ENCODE measurements at regions not wholly inside any gene's neighbourhood (a gene's known extent, or its start where the extent isn't known, plus 50 kb on each side); places are given as distances from the start of the nearest gene placed in this dataset.

DNA sequence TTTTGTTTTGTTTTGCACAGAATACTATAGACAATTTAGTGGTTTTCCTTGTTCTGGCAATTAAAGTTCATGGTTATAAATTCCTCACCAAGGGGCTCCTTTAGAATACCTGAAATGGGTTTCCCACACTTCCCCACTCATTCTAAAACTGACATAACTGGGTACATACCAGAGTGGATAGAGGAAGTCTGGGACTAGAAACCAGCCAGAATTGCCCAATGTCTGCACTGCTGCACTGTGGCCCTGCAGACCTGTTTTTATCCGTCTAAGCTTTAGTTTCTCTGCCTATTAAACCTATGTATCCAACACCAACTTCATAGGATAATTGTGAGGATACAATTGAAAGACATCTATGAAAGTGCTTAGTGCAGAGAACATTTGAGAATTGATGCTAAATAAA is 498.6 kb downstream of the KCTD12 start:
- peaks cover 0 to 13% (median 0%) of the 10 kb centered on the region in 9 donors for H3K4me1 ChIP-seq
- no peak overlapping the region for H3K4me3 ChIP-seq
- ATAC-seq (no peak), DNase-seq (no peak)
- TF ChIP-seq, protein P1, sequence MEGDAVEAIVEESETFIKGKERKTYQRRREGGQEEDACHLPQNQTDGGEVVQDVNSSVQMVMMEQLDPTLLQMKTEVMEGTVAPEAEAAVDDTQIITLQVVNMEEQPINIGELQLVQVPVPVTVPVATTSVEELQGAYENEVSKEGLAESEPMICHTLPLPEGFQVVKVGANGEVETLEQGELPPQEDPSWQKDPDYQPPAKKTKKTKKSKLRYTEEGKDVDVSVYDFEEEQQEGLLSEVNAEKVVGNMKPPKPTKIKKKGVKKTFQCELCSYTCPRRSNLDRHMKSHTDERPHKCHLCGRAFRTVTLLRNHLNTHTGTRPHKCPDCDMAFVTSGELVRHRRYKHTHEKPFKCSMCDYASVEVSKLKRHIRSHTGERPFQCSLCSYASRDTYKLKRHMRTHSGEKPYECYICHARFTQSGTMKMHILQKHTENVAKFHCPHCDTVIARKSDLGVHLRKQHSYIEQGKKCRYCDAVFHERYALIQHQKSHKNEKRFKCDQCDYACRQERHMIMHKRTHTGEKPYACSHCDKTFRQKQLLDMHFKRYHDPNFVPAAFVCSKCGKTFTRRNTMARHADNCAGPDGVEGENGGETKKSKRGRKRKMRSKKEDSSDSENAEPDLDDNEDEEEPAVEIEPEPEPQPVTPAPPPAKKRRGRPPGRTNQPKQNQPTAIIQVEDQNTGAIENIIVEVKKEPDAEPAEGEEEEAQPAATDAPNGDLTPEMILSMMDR (IDR thresholded peaks at IDR 0.05) = no peak
- intact Hi-C loops (cut with DNase I) = no loop called here
- H3K27ac ChIP-seq = no peak overlapping the region
- WGBS, 2 donors = 83 to 92% methylated on average over 1 of the region's 1 CpG
- no peaks in the 10 kb centered on the region for H3K9me3 ChIP-seq
- no peaks in the 10 kb centered on the region for H3K36me3 ChIP-seq
- H3K27me3 ChIP-seq = no peaks in the 10 kb centered on the region

DNA sequence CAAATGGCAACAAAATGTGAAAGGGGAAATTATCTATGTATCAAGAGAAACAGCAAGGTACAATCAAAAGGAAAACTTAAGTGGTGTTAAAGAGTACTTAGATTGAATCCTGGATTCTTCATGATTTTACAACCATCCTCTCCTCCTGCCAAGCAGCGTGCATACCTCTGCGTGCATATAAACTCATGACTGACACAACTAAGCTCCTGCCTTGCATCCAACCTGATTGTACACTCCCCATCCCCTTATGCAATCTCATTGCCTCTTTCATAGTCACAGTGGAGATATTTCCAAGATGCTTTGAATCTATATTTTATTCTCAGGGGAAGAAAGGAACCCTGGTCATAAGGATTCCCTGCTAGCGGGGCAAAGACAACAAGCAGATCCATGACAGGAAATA is 499.9 kb downstream of the KCTD12 start:
- ATAC-seq (no peak), DNase-seq (no peak)
- no peaks in the 10 kb centered on the region for H3K36me3 ChIP-seq
- intact Hi-C loops (cut with DNase I) = no loop called here
- peaks cover 0 to 13% (median 0%) of the 10 kb centered on the region in 9 donors for H3K4me1 ChIP-seq
- TF ChIP-seq, protein P1 (IDR thresholded peaks at IDR 0.05) = no peak
- H3K27me3 ChIP-seq = no peaks in the 10 kb centered on the region
- 90 to 92% methylated on average over 3 of the region's 3 CpGs for WGBS, 2 donors
- H3K9me3 ChIP-seq = no peaks in the 10 kb centered on the region
- no peak overlapping the region for H3K27ac ChIP-seq
- H3K4me3 ChIP-seq = no peak overlapping the region

DNA sequence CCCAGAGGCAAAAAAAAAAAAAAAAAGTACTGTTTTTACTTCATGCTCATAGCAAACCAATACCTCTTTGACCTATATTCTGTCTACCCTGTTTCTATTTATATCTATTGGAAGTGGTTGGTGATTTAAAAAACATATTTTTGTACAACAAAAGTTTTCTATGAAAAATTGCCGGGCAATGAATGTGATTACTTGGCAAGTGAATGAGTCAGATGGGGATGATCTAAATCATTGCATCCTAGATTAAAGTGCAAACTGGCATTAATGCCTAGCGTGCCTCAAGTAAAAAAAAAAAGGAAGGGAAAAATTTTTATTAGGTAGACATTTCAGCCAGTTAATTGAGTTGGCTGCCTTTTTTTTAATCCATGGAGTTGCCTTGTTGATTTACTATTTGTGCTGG is 500.6 kb downstream of the KCTD12 start:
- WGBS, 2 donors = 77 to 83% methylated on average over 2 of the region's 2 CpGs
- Histone ChIP-seq H3K4me1 (peaks cover 0 to 13% (median 4%) of the 10 kb centered on the region in 9 donors), H3K27me3 (no peaks in the 10 kb centered on the region), H3K36me3 (no peaks in the 10 kb centered on the region), H3K27ac (no peak overlapping the region), H3K4me3 (no peak overlapping the region), H3K9me3 (no peaks in the 10 kb centered on the region)
- TF ChIP-seq, protein P1 (IDR thresholded peaks at IDR 0.05) = no peak
- intact Hi-C loops (cut with DNase I) = no loop called here
- DNase-seq (no peak), ATAC-seq (no peak)

DNA sequence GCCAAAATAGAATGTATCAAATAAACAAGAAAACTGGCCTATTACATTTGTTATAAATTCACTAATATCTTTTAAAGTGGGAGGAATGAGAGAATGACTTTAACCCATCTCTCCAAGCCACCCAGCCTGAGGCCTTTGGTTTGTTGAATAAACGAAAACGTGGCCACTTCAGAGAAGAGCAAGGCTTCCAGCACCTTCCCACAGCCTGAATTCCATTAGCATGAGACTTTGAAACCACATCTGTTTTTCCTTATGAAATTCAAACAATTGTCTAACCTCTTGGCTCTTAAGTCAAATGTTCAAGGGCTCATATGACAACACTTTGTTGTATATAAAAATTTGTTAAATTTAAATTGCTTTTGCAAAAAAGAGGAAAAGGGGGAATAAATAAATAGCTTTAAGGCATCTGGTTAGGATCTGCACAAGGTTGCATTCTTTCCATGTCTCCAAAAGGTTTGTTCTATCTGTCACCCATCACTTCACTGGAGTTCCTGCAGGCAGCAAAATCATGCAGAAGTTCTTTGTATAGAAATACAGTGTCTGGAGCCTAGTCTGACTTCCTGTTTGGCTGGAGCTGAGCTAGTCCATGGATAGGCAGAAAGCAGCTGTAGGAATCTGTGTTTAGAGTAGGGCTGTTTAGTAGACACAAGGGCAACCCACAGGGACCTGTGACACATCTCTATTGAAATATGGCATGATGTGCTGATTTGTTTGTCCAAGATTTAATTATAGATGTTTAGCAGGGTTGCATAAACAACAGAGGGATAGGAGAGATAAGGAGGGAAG is 502.3 kb downstream of the KCTD12 start:
- DNase-seq (peak in 1 of 2 donors; percentile 17), ATAC-seq (peak in 7 of 8 donors; percentile 70 to 84 (median 76))
- peaks cover 0 to 13% (median 4%) of the 10 kb centered on the region in 9 donors for H3K4me1 ChIP-seq
- 53 to 55% methylated on average over 2 of the region's 2 CpGs for WGBS, 2 donors
- TF ChIP-seq, protein P1 (IDR thresholded peaks at IDR 0.05) = no peak
- H3K27ac ChIP-seq = peak overlapping the region in 2 of 10 donors; percentile 8 to 49
- intact Hi-C loops (cut with DNase I) = no loop called here
- no peak overlapping the region for H3K4me3 ChIP-seq
- H3K27me3 ChIP-seq = no peaks in the 10 kb centered on the region
- no peaks in the 10 kb centered on the region for H3K9me3 ChIP-seq
- H3K36me3 ChIP-seq = no peaks in the 10 kb centered on the region
